Fibroblast of skin of right quadriceps (primary cell): ENCODE measurements at regions not wholly inside any gene's neighbourhood (a gene's known extent, or its start where the extent isn't known, plus 50 kb on each side); places are given as distances from the start of the nearest gene placed in this dataset.

Experiments used
- DNase-seq: peaks from one replicate; pipeline ENCODE4 v3.0.0-alpha.2; 2013

DNA sequence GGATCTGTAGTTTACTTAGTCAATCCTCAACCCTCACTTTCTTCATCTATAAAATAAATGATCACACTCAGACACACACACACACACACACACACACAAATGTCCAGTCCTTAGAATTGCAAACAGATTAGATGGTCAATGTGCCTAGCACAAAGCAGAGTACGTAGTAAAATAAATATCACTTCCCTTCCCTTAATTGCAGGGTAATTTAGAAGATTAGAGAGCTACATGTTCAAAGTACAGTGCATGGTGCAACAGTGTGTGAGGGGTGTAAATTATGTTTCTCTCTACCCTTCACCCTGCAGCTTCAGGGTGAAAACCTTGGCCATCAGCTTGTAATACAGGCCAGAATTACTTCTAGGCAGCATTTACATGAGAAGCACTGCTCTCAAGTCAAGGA lies 187.0 kb upstream of the GHITM start:
- no peak for DNase-seq

DNA sequence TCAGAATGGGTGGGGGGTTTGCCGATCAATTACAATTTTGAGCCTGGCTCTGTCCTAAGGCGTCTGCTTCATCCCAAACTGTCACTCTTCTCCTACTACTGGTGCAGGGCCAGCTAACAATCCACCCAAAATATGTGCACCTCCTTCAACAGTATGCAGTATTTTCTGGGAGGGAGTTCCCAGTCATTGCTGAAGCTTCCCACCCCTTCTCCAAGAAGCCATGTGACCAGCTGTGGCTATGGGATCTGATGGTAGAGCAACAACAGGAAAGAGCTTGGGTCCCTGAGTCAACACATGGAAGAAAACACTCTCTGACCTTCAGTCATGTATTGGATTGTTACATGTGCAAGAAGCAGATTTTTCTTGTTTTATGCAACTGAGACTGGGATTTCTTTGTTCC lies 185.7 kb upstream of the GHITM start:
- DNase-seq = no peak

DNA sequence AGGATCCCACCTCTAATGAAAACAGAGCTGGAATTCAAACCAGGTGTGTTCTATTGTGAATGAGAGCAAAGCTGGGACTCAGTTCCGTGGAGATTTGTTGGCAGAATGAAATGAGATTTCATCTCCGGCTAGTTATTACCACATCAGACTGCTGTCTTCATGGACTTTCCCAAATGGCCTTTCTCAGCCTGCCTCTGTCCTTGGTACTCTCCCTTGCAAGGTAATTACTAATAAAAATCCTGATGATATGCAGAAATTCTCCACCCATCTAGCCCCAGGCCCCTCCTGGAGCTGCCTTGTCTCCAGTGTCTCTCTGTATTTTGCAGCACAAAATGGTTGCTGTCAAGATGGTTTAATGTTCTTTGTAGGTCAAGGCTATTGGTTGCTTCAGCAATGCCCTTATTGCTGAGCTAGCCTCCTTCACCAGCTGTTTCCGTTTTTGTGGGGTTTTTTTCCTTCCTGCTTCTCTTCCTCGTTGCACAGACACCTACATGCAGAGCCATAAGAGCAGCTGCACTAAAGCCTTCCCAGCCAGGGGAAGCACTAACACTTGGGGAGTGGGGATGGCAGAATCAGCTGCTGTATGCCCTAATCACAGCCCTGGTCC lies 185.0 kb upstream of the GHITM start:
- no peak for DNase-seq

DNA sequence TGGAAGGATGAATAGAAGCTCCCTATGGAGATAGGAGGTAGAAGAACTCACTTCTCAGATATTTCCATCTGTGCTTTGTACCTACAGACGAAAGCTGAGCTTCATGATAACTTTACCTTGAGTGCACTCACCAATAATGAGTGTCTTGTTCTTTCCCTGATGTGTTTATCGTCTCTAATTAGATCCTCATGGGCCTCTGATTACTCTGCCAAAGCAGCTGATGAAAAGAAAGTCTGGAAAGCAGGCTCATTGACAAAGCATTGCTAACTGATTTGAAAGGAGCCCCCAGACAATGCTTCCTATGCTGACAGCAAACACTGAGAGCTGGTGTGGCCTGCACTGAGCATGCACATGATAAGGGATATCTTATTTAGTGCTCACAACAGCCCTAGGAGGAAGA lies 183.9 kb upstream of the GHITM start:
- DNase-seq = no peak

DNA sequence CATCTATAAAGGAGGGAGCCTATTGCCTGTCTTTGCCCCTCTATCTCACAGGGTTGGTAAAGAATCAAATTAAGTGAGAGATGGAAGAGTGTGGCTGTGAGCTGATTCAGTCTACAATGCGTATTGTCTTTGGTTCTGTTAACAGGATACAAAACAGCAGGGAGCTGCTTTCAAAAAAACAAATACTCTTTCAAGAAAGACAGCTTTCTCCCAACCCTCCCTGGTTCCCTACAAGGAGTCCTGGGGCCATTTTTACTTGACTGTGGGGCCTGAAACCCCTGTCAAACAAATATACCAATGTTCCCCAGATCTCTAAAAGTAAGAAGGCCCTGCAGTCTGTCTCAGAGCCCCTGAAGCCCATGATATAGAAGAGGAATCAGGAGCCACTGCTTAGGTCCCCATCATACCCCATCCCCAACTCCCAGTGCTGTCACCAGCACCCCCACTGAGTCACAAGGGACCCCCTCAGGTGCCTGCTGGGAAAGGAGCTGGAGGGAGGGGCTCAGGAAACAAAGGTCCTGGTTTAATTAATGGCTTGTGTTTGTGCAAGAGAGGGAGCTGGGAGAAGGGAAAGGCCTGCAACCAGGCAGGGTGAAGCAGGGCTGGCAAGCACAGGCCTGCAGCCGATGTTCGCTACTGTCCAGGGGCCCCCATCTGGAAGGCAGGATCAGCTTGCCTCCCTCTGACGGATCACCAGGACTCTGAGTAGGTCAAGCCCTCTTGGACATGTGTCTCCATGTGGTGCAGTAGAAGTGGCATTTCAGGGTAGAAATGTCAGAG lies 182.0 kb upstream of the GHITM start:
- no peak for DNase-seq

DNA sequence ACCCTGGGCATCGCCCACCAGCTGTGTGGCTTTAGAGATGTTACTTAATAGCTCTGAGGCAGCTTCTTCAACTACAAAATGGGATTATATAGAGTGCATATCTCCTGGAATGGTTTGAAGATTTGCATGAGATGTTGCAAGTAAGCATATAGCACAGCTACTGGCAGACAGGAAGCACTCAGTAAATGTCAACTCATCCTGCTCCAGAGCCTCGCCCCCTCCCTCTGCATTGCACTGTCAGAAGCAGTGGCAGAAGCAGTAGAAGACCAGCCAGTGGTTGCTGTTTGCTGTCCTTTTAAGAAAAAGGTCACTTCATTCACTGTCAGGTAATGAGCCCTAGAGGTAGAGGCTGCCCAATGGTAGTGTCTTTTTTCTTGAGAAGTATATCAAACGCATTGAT lies 180.0 kb upstream of the GHITM start:
- DNase-seq = no peak

DNA sequence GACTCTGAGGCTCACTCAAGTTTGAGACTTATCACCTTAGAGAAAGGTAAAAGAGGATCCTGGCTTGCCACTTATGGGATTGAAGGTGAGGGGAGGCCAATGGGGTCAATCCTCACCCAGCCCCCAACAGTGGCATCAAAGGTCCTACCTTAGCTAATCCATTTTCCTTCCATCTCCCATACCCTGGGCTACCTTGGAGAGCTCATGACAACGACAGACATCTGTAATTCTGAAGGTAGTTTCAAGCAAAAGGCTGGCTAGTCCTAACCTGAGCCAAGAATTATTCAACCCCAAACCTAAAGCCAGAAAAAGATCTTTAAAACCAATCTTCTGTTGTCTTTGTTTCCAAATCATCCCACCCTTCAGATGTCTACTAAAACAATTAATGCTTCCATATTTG lies 179.2 kb upstream of the GHITM start:
- DNase-seq = no peak

DNA sequence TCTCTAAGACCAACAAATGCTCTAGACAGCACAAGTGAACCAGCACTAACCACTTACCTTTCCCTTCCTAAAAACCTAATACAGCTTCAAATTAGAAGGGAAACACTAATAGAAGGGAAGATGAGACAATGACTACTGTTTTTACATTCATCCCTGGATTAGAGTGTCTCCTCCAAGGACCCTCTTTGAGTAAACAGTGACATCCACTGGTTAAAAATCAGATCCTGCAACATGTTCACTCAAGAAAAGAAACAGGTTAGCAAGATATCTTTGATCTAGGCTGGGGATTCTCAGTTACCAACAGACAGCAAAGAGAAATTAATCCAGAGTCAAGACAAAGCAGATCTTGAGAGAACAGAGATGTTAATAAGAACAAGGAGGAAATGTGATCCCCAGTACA lies 177.7 kb upstream of the GHITM start:
- no peak for DNase-seq

DNA sequence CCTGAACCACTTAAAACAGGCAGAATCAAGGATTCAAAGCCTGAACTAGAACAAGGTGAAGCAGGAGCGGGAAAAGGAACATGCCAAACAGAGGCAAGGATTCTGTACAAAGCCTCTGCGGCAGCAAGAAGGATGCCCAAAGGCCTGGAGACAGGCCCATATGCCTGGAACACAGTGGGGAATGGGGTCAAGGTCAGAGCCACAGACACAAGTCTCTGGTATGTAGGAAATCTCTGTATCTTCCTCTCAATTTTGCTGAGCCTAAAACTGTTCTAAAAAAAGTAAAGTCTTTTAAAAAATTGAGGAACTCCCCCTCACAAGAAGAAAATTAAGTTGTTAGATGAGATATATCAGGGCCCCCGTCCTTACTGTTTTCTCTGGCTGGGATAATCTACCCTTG lies 175.9 kb upstream of the GHITM start:
- DNase-seq = no peak

DNA sequence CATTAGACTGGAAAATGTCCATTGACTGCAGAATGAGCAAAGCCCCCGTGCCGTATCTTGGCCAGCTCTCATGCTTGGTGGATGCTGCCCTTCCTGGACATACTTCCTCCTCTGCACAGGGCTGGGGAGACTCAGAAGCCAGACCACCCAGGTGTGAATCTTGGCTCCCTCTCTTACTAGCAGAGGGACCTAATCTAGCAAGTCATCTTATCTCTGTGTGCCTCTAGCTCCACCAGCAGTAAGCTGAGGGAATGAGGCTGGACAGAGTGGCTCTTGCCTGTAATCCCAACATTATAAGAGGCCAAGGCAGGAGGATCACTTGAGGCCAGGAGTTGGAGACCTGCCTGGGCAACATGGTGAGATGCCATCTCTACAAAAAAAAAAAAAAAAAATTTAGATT lies 173.8 kb upstream of the GHITM start:
- no peak for DNase-seq

DNA sequence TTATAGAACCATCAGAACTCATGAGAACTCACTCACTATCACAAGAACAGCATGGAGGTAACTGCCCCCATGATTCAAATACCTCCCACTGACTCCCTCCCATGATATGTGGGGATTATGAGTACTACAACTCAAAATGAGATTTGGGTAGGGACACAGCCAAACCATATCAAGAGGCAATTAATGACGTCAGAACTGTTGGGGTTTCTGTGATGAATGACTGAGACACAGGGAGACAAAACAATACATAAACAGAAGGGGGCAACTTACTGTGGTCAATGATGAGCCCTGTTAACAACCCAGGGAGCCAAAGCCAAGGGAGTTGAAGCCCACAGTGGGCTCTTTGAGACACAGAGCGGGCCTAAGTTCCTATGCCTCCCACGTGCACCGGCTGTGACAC lies 171.3 kb upstream of the GHITM start:
- DNase-seq = no peak

DNA sequence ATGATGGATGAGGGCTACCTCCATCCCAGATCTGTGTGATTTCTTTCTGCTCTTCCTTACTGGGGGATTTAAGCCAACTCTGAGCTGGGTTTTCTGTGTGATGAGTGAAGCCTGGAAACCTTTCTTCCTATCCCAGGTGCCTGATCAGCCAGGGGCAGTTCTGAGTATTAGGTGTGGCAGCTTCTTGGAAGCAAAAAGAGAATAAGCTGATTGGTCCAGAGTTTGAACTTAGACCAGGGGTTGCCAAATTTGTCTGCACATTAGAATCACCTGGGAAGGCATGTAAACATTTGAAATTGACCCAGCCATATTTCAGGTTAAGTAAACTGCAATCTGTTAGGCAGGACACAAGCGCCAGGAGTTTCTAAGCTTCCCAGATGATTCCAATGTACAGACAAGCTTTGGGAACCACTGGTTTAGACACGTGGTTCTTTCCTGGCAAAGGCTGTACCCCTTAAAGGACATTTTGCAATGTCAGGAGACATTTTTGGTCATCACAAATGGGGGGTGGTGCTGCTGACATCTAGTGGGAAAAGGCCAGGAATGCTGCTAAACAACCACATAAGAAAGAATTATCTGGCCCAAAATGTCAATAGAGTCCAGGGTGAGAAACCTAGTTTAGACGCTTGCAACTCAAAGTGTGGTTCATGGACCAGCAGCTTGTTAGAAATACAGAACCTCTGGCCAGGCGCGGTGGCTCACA lies 160.5 kb upstream of the GHITM start:
- no peak for DNase-seq

DNA sequence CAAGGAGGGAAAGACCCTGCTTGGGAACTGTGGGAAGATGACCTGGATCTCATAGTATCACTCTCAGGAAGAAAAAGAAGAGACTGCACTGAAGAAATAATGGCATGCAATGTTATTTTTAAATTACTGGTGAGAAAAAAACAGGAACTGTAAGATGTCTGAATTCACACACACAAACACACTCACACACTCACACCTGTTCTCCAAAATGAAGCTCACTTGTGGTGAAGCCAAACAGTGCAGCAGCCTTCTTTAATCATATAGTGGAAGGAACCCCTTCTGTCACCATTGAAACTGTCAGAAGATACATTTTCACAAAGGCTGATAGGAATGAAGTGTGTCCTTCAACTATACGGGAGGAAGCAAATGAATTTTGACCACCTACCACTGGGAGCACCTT lies 156.5 kb upstream of the GHITM start:
- DNase-seq = no peak

DNA sequence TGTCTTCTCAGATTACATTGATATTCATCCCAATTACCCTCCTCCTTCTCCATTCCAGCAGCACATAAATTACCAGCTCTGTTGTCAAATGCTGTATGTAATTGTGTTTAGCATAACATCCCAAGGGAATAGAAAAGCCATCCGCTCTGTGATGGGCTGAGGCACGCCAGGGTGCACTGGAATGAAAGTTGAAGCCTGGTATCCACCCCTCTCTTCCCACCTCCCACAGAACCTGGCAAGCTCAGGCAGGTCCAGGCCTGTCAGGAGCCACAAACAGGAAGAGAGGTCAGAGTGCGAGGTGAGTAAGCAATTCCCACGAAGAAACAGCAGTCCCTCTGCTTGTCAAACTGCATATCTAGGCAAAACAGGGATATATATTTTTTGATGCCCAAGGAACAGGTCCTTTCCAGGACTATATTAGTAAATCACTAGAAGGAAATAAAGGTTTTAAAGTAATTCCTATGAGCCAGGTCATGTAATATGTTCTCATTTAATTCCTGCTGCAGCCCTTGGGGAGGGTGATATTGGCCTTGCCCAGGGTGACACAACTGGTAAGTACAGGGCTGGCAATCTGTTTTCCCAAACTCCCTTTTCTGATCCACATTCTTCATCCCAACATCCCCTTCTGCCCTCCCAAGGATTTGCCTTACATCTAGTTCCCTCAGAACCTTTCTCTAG lies 155.6 kb upstream of the GHITM start:
- no peak for DNase-seq

DNA sequence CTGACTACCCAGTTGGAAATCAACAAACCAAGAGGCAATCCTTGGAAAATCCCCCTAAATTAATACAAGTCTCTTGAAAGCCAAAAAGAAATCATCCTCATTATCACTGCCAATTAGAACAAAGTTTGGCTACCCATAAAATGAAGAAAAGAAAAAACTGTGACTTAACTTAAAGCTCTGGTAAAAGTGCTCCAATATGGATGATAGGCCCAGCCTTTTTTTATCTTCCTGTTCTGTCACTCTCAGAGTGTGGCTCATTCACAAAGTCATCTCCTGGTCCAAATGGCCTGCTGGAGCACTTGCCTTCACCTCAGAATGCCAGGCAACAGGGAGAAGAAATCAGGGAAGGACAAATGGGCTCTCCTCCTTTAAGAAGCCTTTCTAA lies 155.1 kb upstream of the GHITM start:
- DNase-seq = no peak

DNA sequence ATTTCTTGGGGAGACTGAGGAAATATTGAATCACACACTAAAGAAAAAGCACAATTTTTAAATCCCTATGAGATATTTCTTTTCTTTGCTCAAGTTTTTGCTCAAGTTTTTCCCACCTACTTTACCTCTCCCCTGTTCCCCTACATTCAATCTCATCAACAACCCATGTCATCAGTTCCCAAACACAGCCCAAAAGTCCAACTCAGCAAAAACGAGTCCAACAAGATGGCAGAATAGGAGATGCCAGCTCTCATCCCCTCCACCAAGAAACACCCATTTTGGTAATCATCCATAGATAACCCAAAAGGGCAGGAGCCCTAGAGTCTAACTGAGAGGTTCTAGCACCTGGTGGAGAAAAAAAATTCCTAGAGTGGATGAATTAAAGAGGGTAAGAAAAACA lies 152.5 kb upstream of the GHITM start:
- DNase-seq = no peak

DNA sequence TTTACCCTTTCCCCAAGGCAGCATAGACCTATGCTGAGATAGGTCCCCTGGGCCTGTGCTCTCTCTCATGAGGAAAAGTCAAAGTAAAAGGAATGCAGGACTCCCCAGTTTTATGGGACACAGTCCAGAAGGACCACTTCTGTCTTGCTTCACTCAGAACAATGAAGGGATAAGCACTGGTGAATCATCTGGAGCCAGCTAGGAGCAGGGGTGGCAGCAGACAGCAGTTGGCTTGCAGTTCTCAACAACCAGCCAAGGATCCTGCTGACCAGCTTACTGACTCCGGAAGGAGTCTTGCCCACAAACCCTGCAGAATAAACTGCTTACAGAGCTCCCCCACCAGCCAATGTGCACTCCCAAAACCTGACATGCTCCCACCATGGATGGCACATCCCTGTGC lies 152.1 kb upstream of the GHITM start:
- DNase-seq = no peak

DNA sequence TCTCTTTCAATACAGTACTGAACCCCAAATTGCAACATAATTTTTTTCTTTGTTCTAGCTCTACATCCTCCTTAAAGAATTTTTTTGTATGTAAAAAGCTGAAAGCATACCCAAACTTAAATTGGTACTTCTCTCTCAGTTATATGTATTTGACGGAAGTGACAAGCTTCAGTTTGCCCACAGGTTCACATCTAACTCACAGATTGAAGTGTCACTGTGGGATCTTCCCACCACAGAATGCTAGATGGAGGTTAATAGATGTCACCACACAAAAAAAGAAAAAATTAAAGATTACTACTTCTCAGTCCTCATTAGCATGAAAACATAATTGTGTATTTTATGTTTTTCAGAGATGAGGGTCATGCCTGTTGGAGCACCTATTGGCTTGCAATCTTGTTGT lies 150.9 kb upstream of the GHITM start:
- DNase-seq = no peak

DNA sequence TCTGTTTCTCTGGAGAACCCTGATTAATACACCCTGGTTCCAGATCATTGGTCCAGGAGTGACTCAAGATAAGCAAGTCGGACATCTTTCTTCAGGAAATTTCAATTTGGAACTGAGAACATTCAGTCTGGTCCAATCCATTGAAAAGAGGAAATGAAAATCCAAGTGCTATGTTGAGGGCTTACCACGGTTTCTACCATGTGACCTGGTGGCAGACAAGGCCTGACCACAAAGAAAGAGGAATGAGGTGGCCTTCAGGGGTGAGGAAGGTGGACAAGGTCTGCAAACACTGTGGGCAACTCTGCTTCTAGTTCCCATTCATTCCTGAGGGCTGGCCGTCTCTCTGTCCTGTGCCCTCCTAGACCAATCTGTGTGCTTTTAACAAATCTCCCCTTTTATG lies 149.2 kb upstream of the GHITM start:
- DNase-seq = no peak

DNA sequence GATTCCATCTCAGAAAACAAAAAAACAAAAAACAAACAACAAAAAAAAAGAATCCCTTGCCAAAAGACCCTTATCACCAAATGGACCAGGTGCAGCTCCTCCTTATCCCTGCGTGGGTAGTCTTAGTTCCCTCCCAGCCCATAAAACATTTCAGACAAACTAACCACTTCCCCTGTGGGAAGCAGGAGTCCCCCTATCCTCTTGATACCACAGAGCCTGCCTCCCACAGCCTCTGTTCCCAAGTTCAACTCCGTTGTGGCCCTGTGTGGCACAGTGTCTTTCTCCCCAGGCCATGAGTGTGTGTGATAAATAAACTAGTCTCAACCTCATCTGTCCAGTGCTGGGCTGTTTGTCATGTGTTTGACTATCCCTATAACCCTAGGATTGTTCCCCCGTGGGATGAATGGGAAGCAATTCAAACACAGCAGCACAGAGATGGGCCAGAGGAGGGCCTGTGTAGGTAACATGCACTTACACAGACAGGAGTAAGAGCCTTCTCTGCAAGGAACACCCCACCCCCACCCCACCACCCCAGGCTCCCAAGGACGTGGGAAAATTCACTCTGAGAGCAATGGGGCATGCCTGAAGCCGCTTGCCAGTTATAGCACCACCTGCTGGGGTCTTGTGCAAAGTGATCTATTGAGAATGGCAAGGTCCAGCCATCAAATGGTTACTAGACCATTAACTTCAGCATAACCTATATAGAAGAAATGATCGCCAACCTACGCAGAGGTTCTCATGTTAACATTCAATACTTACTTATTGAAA lies 147.1 kb upstream of the GHITM start:
- no peak for DNase-seq

DNA sequence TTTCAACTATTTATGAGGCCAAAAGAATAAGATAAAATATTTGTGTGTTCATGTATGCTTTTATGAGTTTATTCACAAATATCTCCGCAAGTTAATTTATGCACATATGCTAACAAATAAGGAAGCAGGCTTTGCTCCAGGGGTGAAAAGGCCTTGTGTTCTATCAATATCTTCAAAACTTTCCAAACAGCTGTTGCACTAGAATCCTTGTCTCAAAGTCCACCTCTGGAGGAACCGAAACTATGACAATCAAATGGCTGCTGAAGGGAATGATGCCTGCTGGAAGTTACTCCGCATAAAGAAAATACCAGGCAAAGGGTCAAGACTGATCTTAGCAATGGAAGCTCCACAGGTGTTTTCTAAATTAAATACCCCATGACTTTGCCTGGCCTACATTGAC lies 145.0 kb upstream of the GHITM start:
- DNase-seq = no peak

DNA sequence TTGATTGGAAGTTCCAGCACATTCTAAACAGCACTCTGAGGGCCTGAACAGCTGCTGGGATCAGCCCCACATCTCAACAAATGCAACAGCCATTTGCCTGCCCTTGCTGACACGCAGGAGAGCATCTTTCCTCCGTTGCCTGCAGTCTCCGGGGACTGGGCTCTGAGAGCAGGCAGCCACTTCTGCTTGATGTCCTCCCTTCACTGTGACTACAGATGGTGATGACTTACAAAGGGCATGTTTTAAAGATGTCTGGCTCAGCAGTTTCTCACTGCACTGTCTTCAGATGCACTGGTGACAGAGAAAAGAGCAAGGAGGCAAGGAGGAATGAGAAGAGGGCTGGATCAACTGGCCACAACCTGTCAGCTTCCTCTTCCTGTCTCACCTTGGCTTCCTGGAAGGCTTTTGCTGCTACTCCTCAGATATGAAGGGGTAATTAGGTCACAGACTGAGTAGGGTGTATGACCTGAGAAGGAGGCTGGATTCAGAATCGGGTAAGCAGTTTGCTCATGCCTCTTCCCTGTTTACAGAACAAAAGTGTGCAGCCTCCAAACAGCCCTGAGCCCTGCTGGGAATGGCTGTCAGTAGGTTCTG lies 143.5 kb upstream of the GHITM start:
- no peak for DNase-seq

DNA sequence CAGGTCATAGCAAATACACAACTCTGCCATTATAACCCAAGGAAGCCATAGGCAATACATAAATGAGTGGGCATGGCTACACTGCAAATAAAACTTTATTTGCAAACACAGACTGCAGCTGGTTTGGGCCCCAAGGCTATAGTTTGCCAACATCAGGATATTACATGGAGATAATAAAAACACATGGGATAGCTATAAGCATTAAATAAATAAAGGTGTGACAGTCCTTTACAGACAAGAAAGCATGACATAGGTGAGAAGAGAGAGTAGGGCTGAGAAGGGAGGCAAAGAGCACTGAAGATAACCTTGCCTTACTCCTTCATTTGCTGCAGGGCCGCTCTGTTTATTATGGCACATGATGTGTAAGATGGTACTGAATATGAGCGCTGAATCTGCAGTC lies 135.1 kb upstream of the GHITM start:
- no peak for DNase-seq
